HG02981 (cell line): ENCODE measurements at regions not wholly inside any gene's neighbourhood (a gene's known extent, or its start where the extent isn't known, plus 50 kb on each side); places are given as distances from the start of the nearest gene placed in this dataset.

ENCODE experiments used
- ATAC-seq: cut with Tn5 transposase; IDR thresholded peaks from one replicate; pipeline ENCODE4 v1.9.1; 2021; ENCODE audit warnings: mild to moderate bottlenecking, moderate library complexity; ENCODE audit not compliant: unreplicated experiment

DNA sequence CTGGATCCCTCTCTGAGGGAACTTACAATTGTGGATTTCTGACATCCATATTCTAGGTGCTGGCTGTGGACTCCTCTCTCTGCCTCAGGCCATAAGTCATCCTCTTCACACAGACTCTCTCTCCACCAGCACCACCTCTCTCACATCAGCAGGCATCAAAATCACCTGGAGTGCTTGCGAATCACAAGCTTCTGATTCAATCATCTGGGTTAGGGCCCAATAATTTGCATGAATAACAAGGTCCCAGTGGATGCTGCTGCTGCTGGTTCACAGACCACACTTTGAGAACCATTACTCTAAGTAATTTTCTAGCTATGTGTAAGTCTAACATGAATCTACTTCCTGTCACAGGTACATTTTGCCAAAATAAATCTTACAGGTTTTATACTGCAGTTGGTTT lies 214.9 kb downstream of the DSEL start:
- ATAC-seq: no peak

DNA sequence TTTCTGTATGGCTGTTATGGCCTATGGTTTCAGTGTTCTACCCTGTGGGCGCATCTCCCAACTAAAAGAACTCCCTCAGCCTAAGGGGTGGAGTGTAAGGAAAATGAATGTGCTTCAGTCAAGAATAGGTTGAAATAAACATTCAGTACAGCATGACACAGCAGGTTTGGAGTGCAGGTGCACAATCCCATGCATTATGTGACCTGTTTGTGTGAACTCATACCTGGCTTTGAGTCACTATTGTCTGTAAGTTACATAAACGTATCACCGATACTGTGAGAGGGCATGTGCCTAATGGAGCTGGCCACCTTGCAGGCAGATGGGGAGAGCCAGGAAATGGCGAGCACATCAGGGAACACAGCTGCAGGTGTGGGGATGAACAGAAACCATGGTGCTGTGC lies 216.0 kb downstream of the DSEL start:
- ATAC-seq: no peak

DNA sequence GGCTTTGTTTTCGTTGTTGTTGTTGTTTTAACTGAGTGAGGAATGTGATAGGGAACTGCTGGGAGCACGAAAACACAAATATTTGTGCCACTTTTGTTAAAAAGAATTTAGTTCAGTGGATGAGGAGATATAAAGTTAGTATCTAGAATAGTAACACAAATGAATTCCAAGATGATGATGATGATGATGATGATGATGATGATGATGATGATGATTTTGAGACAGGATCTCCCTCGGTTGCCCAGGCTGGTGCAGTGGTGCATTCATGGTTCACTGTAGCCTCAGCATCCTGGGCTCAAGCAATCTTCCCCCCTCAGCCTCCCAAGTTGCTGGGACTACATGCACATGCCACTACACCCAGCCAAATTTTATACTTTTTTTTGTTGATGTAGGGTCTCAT lies 223.7 kb downstream of the DSEL start:
- no peak for ATAC-seq

DNA sequence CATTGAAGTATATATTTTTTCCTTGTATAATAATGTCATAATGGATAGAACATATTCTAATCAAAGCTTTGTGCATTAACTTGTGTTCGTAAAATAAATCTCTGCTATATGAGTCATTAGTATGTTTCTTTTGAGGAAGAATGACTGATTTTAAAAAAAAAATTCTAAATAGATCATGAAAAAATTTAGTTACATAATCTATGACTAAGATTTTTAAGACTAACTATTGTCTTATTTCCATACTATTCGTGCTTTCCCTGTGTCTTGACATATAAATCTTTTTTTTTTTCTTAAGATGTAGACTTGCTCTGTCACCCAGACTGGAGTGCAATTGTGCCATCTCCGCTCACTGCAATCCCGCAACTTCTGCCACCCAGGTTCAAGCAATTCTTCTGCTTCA lies 226.1 kb downstream of the DSEL start:
- ATAC-seq: no peak

DNA sequence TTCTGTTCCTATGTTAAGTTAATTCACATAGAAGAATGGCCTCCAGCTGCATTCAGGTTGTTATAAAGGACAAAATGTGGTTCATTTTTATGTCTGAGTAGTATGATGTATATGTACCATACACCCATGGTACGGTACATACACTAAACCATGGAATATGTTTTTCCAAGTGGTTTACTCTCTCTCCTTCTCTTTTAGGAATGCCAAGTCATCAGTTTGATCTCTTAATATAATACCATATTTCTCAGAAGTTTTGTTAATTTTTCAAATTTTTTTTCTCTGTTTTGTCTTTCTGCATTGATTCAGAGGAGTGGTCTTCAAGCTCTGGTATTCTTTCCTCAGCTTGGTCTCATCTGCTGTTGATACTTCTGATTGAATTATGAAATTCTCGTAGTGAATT lies 230.9 kb downstream of the DSEL start:
- no peak for ATAC-seq

DNA sequence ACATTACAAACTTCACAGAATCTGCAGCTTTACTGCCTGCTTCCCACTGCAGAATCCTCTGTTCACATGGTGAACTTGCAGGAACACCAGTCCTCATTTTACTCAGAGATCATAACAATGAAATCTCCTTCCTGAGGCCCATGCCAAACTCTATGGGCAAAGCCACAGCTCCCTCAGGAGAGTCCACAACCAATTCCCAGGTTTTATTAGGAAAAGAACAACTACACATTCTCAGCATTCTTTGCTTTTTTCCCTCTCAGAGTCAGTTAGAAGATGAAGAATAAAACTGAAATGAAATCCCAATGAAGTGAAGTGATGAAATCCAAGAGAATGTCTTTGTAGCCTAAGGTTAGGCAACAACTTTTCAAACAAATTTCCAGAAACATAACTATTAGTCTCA lies 233.7 kb downstream of the DSEL start:
- ATAC-seq: no peak

DNA sequence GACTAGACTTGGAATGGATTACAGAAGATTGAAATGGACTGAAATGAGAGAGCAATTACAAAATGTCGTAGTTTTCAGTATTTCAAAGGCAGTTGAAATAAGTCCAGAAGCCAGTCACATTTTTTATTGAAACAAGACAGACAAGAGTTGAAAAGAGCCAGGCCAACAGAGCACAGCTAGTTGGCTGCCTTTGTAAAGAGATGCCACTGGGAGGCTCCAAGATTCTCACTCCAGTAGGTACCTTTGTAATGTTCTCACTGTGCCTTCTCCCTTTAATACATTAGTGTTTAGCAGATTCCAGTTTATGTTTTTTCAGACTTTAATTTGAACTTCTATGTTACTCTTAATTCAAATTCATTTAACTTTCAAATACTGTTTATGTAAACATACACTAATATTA lies 234.8 kb downstream of the DSEL start:
- no peak for ATAC-seq

DNA sequence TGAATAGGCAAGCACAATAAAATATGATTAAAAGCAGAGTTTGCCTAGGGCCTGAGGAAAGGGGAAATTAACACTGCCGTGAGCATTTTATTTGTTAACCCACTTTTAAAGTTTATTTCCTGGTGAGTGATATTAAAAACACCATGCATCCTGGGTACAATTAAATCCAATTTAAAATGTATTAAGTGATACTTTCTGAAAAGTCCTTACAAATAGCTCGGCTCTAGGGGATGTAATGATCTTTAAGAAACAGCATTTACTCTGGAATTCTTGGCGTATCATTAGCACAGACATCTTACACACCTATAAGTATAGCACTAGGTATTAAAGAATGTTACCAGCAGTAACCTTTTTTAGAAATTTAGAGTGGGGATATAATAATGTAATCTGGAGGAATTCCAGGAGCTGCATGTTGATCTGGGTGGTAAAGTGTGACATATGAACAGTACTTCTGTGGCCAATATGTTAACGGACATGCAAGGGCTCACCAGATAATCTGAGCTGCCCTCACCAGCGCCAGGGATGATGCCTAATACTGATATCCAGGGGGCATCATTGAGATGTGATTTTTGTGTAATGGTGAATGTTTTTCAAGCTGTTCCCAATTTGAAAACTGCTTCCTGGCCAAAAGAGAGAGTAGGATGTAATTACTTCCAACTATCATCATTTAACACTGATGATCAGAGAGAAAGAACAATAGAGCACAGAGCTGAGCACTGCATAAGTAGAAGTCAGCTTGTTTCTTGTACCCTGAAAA lies 235.9 kb downstream of the DSEL start:
- no peak for ATAC-seq

DNA sequence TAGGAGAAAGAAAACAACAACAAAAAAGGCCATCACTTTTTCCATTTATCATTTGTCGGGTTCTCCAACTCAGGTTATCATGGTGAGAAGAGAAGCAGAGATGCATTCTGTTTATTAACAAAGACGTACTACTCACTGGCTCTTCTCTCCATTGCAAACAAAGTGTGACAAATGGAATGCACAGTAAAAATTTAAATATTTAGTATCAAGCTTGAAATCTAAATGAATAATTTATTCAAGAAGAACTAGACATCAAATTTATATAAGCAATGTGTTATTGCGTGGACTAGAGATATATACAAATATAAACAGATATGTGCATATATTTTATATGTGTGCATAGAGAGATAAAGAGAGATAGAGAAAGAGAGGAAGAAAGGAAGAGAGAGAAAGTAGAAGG lies 236.5 kb downstream of the DSEL start:
- ATAC-seq: no peak

DNA sequence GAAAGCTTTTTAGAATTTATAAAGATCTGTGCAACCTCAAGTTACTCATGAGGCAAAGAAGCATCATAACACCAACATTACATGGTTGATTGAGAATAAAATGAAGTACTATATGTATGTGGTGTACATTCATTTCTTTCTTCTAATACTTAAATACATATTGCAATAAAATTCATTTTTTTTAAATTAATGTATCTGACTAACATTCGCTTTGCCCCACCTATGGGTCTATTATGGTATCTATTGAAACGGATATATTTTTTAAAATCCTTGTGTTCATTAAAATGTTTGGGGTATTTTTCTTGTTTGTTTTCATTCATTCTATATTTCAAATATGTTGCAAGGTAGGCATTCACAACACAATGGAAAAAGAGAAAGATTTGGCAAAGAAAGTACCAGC lies 237.5 kb downstream of the DSEL start:
- no peak for ATAC-seq

DNA sequence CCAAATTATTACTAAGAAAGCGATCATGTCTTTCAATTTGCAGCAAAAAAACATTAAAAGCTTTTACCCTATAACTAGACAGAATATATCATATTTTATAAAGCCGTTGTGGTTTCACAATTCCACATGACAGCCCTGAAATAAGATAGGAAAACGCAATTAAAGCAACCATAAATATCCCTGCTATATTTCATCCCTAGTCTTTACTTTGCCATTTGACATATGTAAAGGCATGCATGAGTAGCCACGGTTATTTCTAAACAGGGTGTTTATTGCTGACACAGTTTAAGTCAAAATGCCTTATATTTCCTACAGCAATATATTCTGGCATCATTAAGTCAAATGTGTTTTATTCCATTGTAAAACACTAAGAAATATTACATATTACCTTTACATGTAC lies 239.9 kb downstream of the DSEL start:
- no peak for ATAC-seq

DNA sequence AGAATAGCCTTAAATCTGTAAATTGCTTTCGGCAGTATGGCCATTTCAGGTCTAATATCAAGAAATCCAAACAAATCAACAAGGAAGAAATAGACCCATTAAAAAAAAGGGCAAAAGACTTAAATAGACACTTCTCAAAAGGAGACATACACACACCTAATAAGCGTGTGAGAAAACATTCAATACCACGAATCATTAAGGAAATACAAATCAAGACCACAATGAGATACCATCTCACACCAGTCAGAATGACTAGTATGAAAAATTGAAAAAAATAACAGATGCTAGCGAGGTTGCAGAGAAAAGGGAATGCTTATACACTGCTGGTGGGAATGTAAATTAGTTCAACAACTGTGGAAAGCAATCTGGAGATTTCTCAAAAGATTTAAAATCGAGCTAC lies 243.2 kb downstream of the DSEL start:
- ATAC-seq: no peak

DNA sequence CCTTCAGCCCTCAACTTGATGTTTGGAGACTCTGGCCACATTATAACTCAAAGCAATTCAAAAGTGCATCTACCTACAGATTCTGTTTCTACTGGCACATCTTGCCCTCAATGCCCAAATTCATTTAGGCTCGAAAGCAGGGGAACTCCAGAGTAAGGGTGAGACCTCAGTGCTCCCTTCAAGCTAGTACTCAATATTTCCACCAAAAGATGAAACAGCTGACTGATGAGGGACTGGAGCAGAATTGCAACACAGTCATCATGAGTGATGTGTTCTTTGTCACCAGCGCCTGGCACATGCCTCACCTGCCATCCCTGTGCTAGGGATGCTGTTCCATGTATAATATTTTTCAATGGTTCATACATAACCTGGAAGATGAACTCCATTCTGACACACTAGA lies 247.3 kb downstream of the DSEL start:
- no peak for ATAC-seq

DNA sequence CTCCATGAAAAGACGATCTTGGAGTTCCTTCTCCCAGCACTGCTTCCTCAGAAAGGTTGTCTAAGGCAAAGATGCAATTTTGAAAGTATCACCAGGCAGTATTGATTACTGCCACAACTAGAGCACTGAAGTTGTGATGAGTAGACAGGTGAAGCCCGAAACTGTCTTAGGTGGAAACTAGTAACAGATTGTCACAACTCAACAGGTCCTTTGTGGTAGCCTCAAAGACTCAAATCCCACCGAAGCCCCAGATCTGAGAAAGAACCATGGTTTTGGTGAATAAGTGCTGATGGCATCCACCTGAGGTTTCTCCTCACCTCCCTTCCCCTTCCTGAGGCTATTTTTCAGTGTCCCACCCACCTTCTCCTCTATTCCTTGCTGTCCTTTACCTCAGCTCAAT lies 248.0 kb downstream of the DSEL start:
- no peak for ATAC-seq

DNA sequence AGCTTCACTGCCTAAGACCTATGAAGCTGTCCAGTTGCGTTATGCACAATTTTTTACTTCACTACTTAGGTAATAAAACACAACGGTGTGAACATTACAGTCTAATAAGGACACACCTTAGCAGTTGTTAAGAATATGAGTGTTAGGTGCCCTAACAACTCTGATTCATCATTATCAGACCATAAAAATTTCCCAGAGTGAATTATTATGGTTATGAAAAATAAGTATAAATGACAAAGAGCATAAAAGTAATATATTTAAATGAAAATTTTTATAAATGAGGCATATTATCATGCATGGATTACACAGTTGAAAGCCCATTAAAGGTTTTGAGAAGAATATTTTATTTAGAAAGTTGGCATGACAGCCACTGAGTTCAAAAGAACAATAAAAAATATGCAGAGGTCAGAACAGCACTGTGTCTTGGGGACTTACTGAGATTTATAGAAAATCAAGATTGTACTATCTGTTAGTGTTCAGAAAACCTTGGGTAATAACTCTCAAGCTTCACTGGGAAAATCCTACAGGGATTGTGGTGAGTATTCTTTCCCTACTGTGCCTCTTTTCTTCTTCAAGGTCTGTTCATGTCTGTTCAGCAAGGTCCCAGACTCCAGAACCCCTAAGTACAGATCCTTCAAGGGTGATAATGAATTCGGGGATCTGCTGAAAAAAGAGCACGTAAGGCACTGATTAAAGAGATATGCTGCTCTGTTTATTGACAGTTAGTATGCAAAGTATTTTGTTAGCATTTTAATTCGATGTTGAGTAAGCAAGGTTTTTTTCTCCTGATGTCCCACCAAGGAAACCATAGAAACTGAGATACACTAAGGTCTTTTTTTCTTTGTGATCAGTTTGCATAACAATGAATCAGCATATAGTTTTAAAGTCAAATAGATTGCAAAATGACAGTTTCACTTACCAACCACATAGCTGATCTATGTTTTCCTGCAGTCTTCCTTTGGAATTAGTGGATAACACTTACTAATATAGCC lies 250.0 kb downstream of the DSEL start:
- ATAC-seq: no peak

DNA sequence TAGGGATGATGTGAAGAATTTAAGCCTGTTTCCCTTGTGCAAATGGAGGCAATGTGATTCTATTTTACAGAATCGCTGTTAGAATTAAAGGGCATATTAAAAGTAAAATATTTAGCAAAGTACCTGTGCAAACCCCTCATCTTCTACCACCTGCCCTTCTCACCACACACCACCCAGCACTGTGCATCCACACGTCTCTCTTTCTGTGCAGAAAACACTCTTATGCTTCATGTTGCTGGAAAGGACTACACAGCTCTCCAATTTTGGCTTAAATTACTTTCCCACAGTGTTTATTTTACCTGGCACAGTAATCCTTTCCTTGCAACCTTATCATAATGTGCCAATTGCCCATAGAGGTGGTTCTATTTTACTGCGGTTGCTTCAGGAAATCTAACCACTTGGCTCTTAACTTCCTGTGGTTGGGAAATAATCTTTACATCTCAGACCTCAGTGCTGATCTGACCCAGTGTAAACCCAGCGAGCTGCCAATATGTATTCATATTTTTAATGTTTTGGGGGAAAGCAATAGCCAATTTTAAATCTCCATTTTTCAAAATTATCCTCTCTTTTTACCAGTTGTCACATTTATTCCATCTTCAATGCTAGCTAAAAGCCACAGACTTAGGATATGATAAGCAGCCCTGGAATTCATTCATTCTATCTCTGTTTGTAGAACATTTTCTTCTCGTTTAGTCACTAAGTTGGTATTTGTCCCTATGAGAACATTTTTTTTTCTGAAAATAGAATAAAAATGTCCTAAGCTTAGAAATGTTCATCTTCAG lies 250.9 kb downstream of the DSEL start:
- ATAC-seq: no peak

DNA sequence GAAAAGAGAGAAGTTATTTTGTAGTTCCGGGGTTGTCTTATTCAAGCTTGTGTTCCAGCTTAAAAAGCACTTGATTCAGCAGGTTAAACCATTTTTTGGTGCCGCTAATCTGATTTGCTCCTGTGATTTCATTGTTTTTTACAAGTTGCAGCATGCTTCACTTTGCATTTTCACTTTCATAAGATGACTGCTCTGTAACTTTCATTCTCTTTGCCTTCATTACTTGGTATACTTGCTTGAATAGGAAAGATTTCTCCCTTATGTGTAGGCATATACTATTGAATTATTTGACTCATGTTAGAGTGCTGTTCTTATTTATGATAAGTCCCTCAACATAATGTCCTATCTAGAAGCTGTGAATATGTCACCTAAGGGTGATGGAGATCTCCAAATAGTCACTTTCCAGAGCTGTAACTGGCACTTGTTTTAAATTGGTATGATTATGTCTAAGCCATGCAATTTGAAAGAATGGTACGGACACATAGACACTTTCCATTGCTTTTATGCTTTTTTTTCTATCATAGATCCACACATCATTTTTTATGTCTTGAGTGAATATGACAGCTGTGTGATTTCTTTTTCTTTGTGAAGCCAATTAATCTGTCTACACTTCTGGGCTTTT lies 254.5 kb downstream of the DSEL start:
- no peak for ATAC-seq

DNA sequence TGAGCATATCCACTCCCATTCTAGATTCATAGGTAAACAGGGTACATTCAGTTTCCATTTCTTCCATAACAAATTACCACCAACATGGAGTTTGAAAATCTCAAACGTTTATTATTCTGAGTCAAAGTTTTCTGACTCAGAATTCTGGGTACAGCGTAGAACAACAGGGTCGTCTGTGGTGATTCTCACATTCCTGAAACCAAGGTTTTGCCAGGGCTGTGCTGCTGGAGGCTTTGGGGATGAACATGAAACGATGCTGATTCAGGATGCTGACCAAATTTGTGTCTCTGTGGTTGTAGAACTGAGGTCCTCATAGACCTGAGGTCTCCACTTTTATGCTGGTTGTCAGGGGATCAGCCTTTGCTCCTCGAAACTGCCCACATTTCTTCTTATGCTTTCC lies 255.7 kb downstream of the DSEL start:
- ATAC-seq: no peak

DNA sequence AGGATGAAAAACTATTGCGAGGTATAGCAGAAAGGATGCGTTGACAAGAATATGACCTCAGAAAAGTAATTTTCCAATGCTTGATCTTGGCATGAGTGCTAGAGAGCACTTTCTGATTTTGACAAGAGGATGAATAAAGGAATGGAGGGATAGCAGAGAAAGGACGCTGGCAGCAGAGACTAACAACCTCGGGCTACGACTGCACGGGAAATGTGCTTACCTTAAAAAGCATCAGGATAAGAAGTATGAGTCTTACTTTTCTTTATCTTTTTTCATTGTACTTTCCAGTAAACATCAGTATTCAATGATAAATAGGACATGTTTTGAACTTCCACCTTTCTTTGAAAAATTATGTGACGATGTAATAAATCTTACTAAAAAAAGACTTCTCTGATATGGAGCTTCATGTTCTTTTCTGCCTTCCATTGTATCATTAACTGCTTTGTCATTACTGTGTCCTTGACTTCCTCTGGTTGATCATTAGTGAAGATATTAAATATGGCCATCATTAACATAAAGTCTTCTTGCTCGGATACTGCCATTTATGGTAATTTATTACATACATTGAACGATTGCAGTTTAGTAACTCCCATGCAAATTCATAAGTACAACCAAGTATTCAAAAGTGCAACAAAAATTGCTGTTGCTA lies 265.6 kb downstream of the DSEL start:
- ATAC-seq: no peak

DNA sequence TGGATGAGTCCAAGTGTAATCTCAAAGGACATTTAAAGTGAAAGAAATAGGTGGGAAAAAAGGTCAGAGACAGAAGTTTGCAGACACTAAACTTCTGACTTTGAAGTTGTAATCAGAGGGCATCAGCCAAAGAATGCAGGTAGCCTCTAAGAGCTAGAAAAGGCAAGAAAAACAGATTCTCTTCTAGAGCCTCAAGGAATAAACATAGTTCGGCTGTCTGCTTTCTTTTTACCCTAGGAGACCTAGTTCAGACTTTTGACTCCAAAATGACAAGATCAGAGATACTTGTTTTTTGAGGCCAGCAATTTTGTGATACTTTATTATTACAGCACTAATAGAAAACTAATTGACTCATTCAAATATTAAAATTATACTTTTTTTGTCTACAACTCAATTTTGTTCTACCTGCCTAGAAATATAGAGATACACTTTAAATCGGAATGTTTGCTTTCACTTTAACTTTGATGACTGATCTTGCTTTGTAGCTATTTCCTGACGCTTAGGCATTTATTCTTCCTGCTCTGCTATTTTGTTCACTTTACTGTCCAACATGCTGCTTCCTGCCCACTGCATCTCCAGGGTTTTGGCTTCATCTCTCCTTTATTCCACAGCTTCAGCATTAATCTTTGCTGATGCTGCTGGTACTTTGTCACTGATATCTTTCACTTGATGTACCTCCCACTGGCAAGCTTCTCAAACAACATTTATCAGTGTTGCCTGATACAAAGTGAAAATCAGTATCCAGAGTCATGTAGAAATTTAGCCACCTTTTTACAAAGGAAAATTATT lies 272.5 kb downstream of the DSEL start:
- no peak for ATAC-seq
